DOHH2 (cell line): ENCODE measurements at regions not wholly inside any gene's neighbourhood (a gene's known extent, or its start where the extent isn't known, plus 50 kb on each side); places are given as distances from the start of the nearest gene placed in this dataset.

Source experiments
- H3F3A ChIP-seq: fragments of 200-600 bp; sonication (generic), shearing (Covaris generic); 2 replicates; pipeline ENCODE4 v1.6.0; 2016; ENCODE audit warnings: antibody characterized with exemption, mild to moderate bottlenecking; ENCODE audit not compliant: control insufficient read depth, insufficient read depth
- H3K27ac ChIP-seq: fragments of 200-600 bp; sonication (generic); 2 replicates; pipeline ENCODE4 v1.5.1; 2014; ENCODE audit warnings: low read depth, mild to moderate bottlenecking, low read length, moderate library complexity
- H3K27me3 ChIP-seq: fragments of 200-600 bp; sonication (generic); 2 replicates; pipeline ENCODE4 v1.6.1; 2014; ENCODE audit warnings: mild to moderate bottlenecking, low read length, mixed read lengths; ENCODE audit not compliant: control insufficient read depth
- H3K36me3 ChIP-seq: fragments of 200-600 bp; sonication (generic); 2 replicates; pipeline ENCODE4 v1.6.1; 2014; ENCODE audit warnings: mild to moderate bottlenecking, low read length, moderate library complexity, mixed read lengths; ENCODE audit not compliant: control insufficient read depth
- H3K4me1 ChIP-seq: fragments of 200-600 bp; sonication (generic); 2 replicates; pipeline ENCODE4 v1.6.1; 2014; ENCODE audit warnings: mild to moderate bottlenecking, low read length, mixed read lengths; ENCODE audit not compliant: control insufficient read depth
- H3K4me2 ChIP-seq: fragments of 200-600 bp; sonication (generic); 2 replicates; pipeline ENCODE4 v1.6.0; 2014; ENCODE audit warnings: mild to moderate bottlenecking, low read length, moderate library complexity
- H3K4me3 ChIP-seq: fragments of 200-600 bp; sonication (generic); 2 replicates; pipeline ENCODE4 v1.5.1; 2014; ENCODE audit warnings: mild to moderate bottlenecking, low read length, mixed read lengths
- H3K79me2 ChIP-seq: fragments of 200-600 bp; sonication (generic); 2 replicates; pipeline ENCODE4 v1.6.1; 2014; ENCODE audit warnings: mild to moderate bottlenecking, low read length, mixed read lengths; ENCODE audit not compliant: control insufficient read depth
- H3K9me2 ChIP-seq: fragments of 200-600 bp; sonication (generic); replicated peaks from 2 replicates; pipeline ENCODE4 v1.6.1; 2014; ENCODE audit warnings: mild to moderate bottlenecking, low read length, mixed read lengths; ENCODE audit not compliant: control insufficient read depth
- H3K9me3 ChIP-seq: fragments of 200-600 bp; sonication (generic); 2 replicates; pipeline ENCODE4 v1.6.1; 2014; ENCODE audit warnings: antibody characterized with exemption, low read length, mixed read lengths; ENCODE audit not compliant: control insufficient read depth, insufficient read depth
- H4K20me1 ChIP-seq: fragments of 200-600 bp; sonication (generic); 2 replicates; pipeline ENCODE4 v1.6.0; 2014; ENCODE audit warnings: low read depth, mild to moderate bottlenecking, antibody characterized with exemption, low read length, moderate library complexity; ENCODE audit not compliant: control insufficient read depth, insufficient read depth
- EZH2phosphoT487 ChIP-seq: fragments of 200-600 bp; sonication (generic); IDR thresholded peaks from 2 replicates; pipeline ENCODE4 v1.6.1; 2017; ENCODE audit warnings: borderline replicate concordance, mild to moderate bottlenecking, antibody characterized with exemption, low read length, moderate library complexity, mixed read lengths
- TF ChIP-seq, protein P1 (sequence below): fragments of 200-600 bp; sonication (generic); IDR thresholded peaks from one replicate; pipeline ENCODE4 v1.5.1; 2014; ENCODE audit warnings: antibody characterized with exemption, mild to moderate bottlenecking, low read depth, low read length; ENCODE audit not compliant: poor library complexity, severe bottlenecking

DNA sequence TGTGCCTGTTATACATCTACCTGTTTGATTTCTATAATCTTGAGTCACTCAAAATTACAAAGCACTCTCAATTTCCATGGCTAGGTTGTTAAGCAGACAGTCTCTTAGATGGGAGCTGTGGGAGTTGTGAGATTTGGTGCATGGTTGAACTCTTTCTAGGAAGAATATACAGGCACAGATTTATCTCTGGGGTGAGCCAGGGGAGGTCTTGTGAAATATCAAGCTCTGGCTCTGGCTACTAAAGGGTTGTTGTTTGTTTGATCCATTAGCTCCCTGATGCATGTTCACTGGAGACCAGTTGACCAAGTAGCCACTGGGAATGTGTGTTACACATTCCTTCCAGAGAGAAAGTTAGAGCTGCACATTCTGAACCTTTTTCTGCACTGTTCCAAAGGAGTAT is 117.2 kb upstream of the HMGA2 start:
- Histone ChIP-seq H3K27me3 (no peaks in the 10 kb centered on the region), H3K4me1 (no peaks in the 10 kb centered on the region), H3K27ac (no peak overlapping the region), H3K9me2 (no peaks in the 10 kb centered on the region), H3K79me2 (no peaks in the 10 kb centered on the region), H3K4me3 (no peak overlapping the region), H3K36me3 (no peaks in the 10 kb centered on the region), H3K9me3 (no peaks in the 10 kb centered on the region), H3K4me2 (no peak overlapping the region), H3F3A (no peaks in the 10 kb centered on the region), H4K20me1 (no peaks in the 10 kb centered on the region)
- no peak for TF ChIP-seq EZH2phosphoT487
- TF ChIP-seq, protein P1, sequence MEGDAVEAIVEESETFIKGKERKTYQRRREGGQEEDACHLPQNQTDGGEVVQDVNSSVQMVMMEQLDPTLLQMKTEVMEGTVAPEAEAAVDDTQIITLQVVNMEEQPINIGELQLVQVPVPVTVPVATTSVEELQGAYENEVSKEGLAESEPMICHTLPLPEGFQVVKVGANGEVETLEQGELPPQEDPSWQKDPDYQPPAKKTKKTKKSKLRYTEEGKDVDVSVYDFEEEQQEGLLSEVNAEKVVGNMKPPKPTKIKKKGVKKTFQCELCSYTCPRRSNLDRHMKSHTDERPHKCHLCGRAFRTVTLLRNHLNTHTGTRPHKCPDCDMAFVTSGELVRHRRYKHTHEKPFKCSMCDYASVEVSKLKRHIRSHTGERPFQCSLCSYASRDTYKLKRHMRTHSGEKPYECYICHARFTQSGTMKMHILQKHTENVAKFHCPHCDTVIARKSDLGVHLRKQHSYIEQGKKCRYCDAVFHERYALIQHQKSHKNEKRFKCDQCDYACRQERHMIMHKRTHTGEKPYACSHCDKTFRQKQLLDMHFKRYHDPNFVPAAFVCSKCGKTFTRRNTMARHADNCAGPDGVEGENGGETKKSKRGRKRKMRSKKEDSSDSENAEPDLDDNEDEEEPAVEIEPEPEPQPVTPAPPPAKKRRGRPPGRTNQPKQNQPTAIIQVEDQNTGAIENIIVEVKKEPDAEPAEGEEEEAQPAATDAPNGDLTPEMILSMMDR = no peak

DNA sequence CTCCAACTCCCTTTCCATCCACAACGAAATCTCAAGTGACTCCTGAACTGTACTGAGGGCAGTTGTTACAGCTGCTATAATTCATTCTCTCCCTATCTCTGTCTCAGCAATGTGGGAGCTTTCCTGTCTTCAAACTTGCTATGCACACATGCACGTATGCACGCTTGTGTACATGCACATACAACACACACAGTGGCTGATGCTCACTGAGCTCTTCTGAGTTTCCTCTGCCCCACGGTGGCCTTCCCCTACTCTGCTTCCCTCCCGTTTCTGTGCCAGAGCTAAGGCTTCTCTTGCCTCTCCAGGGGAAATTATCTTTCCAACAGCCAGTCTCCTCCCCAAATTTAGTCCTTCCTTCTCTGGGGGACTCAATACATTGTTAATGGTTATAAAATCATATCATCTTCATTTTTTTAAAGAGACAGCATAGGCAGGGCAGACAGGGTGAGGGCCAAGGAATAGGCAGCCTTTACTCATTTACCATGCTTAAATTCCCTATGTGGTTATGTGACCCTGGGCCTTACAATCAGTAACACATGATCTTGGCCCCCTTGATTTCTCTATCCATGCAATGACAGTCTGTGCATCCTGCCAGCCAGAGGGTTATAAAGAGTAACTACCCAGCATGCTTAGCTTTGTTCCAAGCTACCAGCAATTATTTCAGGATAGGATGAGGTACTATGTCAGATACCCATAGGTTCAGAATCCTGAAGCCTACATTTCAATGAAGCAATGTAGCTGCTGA is 111.9 kb upstream of the HMGA2 start:
- H3K9me2 ChIP-seq = no peaks in the 10 kb centered on the region
- H3K4me1 ChIP-seq = no peaks in the 10 kb centered on the region
- no peaks in the 10 kb centered on the region for H3K27me3 ChIP-seq
- H3F3A ChIP-seq = no peaks in the 10 kb centered on the region
- no peaks in the 10 kb centered on the region for H3K79me2 ChIP-seq
- H3K27ac ChIP-seq = no peak overlapping the region
- no peak for TF ChIP-seq EZH2phosphoT487
- TF ChIP-seq, protein P1 = no peak
- H3K9me3 ChIP-seq = no peaks in the 10 kb centered on the region
- H3K36me3 ChIP-seq = no peaks in the 10 kb centered on the region
- H4K20me1 ChIP-seq = no peaks in the 10 kb centered on the region
- H3K4me3 ChIP-seq = no peak overlapping the region
- H3K4me2 ChIP-seq = no peak overlapping the region

DNA sequence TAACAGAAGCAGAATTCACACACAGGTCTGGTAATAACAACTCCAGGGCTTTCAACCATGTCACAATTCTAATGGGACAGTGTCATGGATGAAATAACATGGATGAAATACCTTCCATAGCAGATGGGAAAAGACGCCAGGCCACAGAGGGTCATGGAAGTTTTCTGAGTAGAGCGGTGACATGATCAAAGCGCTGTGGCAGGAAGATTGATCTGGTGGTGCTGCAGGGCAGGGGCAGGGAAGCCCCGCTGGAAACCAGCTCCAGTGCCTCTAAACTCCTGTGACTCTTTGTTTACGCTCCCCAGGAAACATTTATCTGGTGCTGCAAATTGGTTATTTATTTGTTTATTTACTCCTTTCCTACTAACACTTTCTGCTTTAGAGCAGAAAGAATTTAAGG is 108.3 kb upstream of the HMGA2 start:
- no peaks in the 10 kb centered on the region for H3K4me1 ChIP-seq
- H3K4me3 ChIP-seq = no peak overlapping the region
- no peak for TF ChIP-seq EZH2phosphoT487
- TF ChIP-seq, protein P1 = no peak

More for the DNA sequence above, 108.3 kb upstream of the HMGA2 start:
- Histone ChIP-seq H3K79me2 (no peaks in the 10 kb centered on the region), H3K9me2 (no peaks in the 10 kb centered on the region), H4K20me1 (no peaks in the 10 kb centered on the region), H3K9me3 (no peaks in the 10 kb centered on the region), H3K4me2 (no peak overlapping the region), H3K27me3 (no peaks in the 10 kb centered on the region), H3K27ac (no peak overlapping the region), H3F3A (no peaks in the 10 kb centered on the region), H3K36me3 (no peaks in the 10 kb centered on the region)
